OCI-LY7 (cell line): ENCODE measurements at regions not wholly inside any gene's neighbourhood (a gene's known extent, or its start where the extent isn't known, plus 50 kb on each side); places are given as distances from the start of the nearest gene placed in this dataset.

ENCODE experiments used
- CTCF ChIP-seq: fragments of 200-600 bp; sonication (generic); conservative IDR thresholded peaks from 2 replicates; pipeline ENCODE4 v1.5.1; 2014; ENCODE audit warnings: mild to moderate bottlenecking, antibody characterized with exemption, low read length, moderate library complexity, mixed read lengths
- EZH2phosphoT487 ChIP-seq: fragments of 200-600 bp; sonication (generic); IDR thresholded peaks from 2 replicates; pipeline ENCODE4 v1.6.1; 2018; ENCODE audit warnings: low read depth, borderline replicate concordance, mild to moderate bottlenecking, mixed run types, antibody characterized with exemption, low read length, moderate library complexity, mixed read lengths

- TF ChIP-seq CTCF (no peak), EZH2phosphoT487 (no peak)
These were observed 182.2 kb downstream of the USP12 start for GRCh38 chr13:26989261-26989956.
